ENCODE measurements at regions not wholly inside any gene's neighbourhood (a gene's known extent, or its start where the extent isn't known, plus 50 kb on each side); places are given as distances from the start of the nearest gene placed in this dataset.

GRCh38 chr2:195119231-195119630 lies 537.8 kb upstream of the SLC39A10 start:
- no peaks in the 10 kb centered on the region for H3K79me2 ChIP-seq (ENCODE audit: low read length)
- no peak overlapping the region for H3K9ac ChIP-seq (ENCODE audit: low read length)
- H3F3A ChIP-seq (ENCODE audit: low read length, unreplicated experiment), result no peaks in the 10 kb centered on the region
- DNase-seq, result no peak
- H3K27me3 ChIP-seq (ENCODE audit: low read length), result no peaks in the 10 kb centered on the region
- BruUV-seq (replicated peaks), result no TSS peak
- ChIA-PET CTCF (no interaction called here), POLR2A (ENCODE audit: unreplicated experiment) (no interaction called here)
- no peak overlapping the region for H3K4me2 ChIP-seq (ENCODE audit: low read length)
- H3K27ac ChIP-seq (ENCODE audit: low read length), result no peak overlapping the region
- no peaks in the 10 kb centered on the region for H3K36me3 ChIP-seq (ENCODE audit: low read depth, low read length)
- H3K9me3 ChIP-seq (ENCODE audit: low read length), result no peaks in the 10 kb centered on the region
- H3K9me2 ChIP-seq (replicated peaks; ENCODE audit: low read length), result no peaks in the 10 kb centered on the region
- H4K20me1 ChIP-seq (ENCODE audit: low read length), result no peaks in the 10 kb centered on the region
- no peak overlapping the region for H3K4me3 ChIP-seq (ENCODE audit: low read length)
- ATAC-seq, result no peak
- H2AFZ ChIP-seq (ENCODE audit: low read length), result no peak overlapping the region
- TF ChIP-seq EZH2 (IDR thresholded peaks at IDR 0.05; ENCODE audit: low read length, unreplicated experiment) (no peak), EZH2phosphoT487 (IDR thresholded peaks at IDR 0.05; ENCODE audit: borderline replicate concordance, low read length) (no peak), CTCF (conservative IDR thresholded peaks at IDR 0.05; ENCODE audit: low read depth, low read length) (no peak)
- H3K4me1 ChIP-seq (ENCODE audit: insufficient read depth, low read length), result no peaks in the 10 kb centered on the region
- intact Hi-C loops (cut with micrococcal nuclease), result no loop called here

GRCh38 chr2:195118276-195118675 lies 538.8 kb upstream of the SLC39A10 start:
- Histone ChIP-seq H3K27ac (ENCODE audit: low read length) (no peak overlapping the region), H4K20me1 (ENCODE audit: low read length) (no peaks in the 10 kb centered on the region), H3K36me3 (ENCODE audit: low read depth, low read length) (no peaks in the 10 kb centered on the region), H3K79me2 (ENCODE audit: low read length) (no peaks in the 10 kb centered on the region), H3K4me2 (ENCODE audit: low read length) (no peak overlapping the region), H3K4me1 (ENCODE audit: insufficient read depth, low read length) (no peaks in the 10 kb centered on the region), H2AFZ (ENCODE audit: low read length) (no peak overlapping the region), H3K9me3 (ENCODE audit: low read length) (no peaks in the 10 kb centered on the region), H3K9me2 (replicated peaks; ENCODE audit: low read length) (no peaks in the 10 kb centered on the region), H3F3A (ENCODE audit: low read length, unreplicated experiment) (no peaks in the 10 kb centered on the region), H3K4me3 (ENCODE audit: low read length) (no peak overlapping the region), H3K27me3 (ENCODE audit: low read length) (no peaks in the 10 kb centered on the region), H3K9ac (ENCODE audit: low read length) (no peak overlapping the region)
- intact Hi-C loops (cut with micrococcal nuclease), result no loop called here
- DNase-seq (no peak), ATAC-seq (no peak)
- ChIA-PET POLR2A (ENCODE audit: unreplicated experiment) (no interaction called here), CTCF (no interaction called here)
- BruUV-seq (replicated peaks), result no TSS peak
- TF ChIP-seq CTCF (conservative IDR thresholded peaks at IDR 0.05; ENCODE audit: low read depth, low read length) (no peak), EZH2 (IDR thresholded peaks at IDR 0.05; ENCODE audit: low read length, unreplicated experiment) (no peak), EZH2phosphoT487 (IDR thresholded peaks at IDR 0.05; ENCODE audit: borderline replicate concordance, low read length) (no peak)

- no peaks in the 10 kb centered on the region for H3K79me2 ChIP-seq (ENCODE audit: low read length)
- no peaks in the 10 kb centered on the region for H3K4me1 ChIP-seq (ENCODE audit: insufficient read depth, low read length)
- no peak for ATAC-seq
- intact Hi-C loops (cut with micrococcal nuclease), result no loop called here
- H3K4me2 ChIP-seq (ENCODE audit: low read length), result no peak overlapping the region
- H3K36me3 ChIP-seq (ENCODE audit: low read depth, low read length), result no peaks in the 10 kb centered on the region
- ChIA-PET POLR2A (ENCODE audit: unreplicated experiment) (no interaction called here), CTCF (no interaction called here)
- no peak overlapping the region for H3K27ac ChIP-seq (ENCODE audit: low read length)
- no peaks in the 10 kb centered on the region for H3F3A ChIP-seq (ENCODE audit: low read length, unreplicated experiment)
- DNase-seq, result no peak
- no peak for TF ChIP-seq EZH2phosphoT487 (IDR thresholded peaks at IDR 0.05; ENCODE audit: borderline replicate concordance, low read length)
- TF ChIP-seq CTCF (conservative IDR thresholded peaks at IDR 0.05; ENCODE audit: low read depth, low read length), result no peak
- TF ChIP-seq EZH2 (IDR thresholded peaks at IDR 0.05; ENCODE audit: low read length, unreplicated experiment), result no peak
- H4K20me1 ChIP-seq (ENCODE audit: low read length), result no peaks in the 10 kb centered on the region
- H3K9me3 ChIP-seq (ENCODE audit: low read length), result no peaks in the 10 kb centered on the region
- H3K27me3 ChIP-seq (ENCODE audit: low read length), result no peaks in the 10 kb centered on the region
- no peak overlapping the region for H3K9ac ChIP-seq (ENCODE audit: low read length)
- no peaks in the 10 kb centered on the region for H3K9me2 ChIP-seq (replicated peaks; ENCODE audit: low read length)
- no peak overlapping the region for H3K4me3 ChIP-seq (ENCODE audit: low read length)
- BruUV-seq (replicated peaks), result no TSS peak
- H2AFZ ChIP-seq (ENCODE audit: low read length), result no peak overlapping the region
These were observed 540.0 kb upstream of the SLC39A10 start for GRCh38 chr2:195117011-195117410.
